ENCODE measurements at regions not wholly inside any gene's neighbourhood (a gene's known extent, or its start where the extent isn't known, plus 50 kb on each side); places are given as distances from the start of the nearest gene placed in this dataset.
"Not testable (repeated sequence)": the region's sequence is repeated elsewhere in the genome, so short reads cannot be mapped to it uniquely, and the experiment has no call there.

DNA sequence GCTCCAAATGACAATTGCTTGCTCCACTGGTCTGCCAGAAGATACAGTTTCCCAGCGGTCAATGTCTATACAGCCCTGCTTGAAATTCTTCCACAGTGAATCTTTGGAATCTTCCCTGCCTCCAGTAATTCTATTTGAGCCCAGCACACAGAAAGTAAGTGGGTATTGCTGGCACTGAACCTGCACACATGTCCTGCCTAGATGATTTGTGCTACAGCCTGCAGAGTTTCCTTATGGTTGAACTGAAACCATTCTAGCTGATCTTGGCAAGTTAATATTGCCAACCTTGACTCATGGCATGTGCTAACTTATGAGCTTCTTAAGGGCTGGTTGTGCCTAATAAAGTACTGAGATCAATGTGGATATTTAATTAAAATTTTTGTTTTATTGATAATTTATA, 553.8 kb upstream of the GNPDA2 start:
- DNase-seq (ENCODE audit: low spot score) = no peak
- H3K36me3 ChIP-seq = no peaks in the 10 kb centered on the region
- no peak overlapping the region for H3K27ac ChIP-seq
- TF ChIP-seq, protein P1, sequence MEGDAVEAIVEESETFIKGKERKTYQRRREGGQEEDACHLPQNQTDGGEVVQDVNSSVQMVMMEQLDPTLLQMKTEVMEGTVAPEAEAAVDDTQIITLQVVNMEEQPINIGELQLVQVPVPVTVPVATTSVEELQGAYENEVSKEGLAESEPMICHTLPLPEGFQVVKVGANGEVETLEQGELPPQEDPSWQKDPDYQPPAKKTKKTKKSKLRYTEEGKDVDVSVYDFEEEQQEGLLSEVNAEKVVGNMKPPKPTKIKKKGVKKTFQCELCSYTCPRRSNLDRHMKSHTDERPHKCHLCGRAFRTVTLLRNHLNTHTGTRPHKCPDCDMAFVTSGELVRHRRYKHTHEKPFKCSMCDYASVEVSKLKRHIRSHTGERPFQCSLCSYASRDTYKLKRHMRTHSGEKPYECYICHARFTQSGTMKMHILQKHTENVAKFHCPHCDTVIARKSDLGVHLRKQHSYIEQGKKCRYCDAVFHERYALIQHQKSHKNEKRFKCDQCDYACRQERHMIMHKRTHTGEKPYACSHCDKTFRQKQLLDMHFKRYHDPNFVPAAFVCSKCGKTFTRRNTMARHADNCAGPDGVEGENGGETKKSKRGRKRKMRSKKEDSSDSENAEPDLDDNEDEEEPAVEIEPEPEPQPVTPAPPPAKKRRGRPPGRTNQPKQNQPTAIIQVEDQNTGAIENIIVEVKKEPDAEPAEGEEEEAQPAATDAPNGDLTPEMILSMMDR (IDR thresholded peaks at IDR 0.05) = no peak
- H3K27me3 ChIP-seq = no peaks in the 10 kb centered on the region
- no peak overlapping the region for H3K4me3 ChIP-seq
- no peaks in the 10 kb centered on the region for H3K9me3 ChIP-seq
- no peaks in the 10 kb centered on the region for H3K4me1 ChIP-seq

GRCh38 chr4:45275862-45276261, 549.5 kb upstream of the GNPDA2 start:
- Histone ChIP-seq H3K4me3 (no peak overlapping the region), H3K36me3 (no peaks in the 10 kb centered on the region), H3K9me3 (no peaks in the 10 kb centered on the region), H3K4me1 (no peaks in the 10 kb centered on the region), H3K27me3 (no peaks in the 10 kb centered on the region), H3K27ac (no peak overlapping the region)
- DNase-seq (ENCODE audit: low spot score) = no peak
- TF ChIP-seq, protein P1 (IDR thresholded peaks at IDR 0.05) = no peak

DNA sequence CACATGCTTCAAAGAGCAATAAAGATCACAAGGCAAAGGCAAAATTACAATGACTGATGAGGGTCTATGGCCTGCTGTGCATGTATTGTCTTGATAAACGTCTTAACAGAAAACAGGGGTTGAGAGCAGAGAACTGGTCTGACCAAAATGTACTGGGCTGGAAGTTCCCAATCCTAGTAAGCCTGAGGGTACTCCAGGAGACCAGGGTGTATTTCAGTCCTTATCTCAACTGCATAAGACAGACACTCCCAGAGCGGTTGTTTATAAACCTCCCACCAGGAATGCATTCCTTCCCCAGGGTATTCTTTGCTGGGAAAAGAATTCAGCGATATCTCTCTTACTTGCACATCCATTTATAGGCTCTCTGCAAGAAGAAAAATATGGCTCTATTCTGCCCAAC, 521.8 kb upstream of the GNPDA2 start:
- not testable (repeated sequence) for H3K4me3 ChIP-seq; H3K4me1 ChIP-seq; H3K27ac ChIP-seq; H3K36me3 ChIP-seq; H3K27me3 ChIP-seq; DNase-seq (ENCODE audit: low spot score); H3K9me3 ChIP-seq

- no peak overlapping the region for H3K4me3 ChIP-seq
Observed at GRCh38 chr4:45241976-45242375, 515.6 kb upstream of the GNPDA2 start.

GRCh38 chr4:45229206-45229605, 502.9 kb upstream of the GNPDA2 start:
- Histone ChIP-seq H3K4me1 (no peaks in the 10 kb centered on the region), H3K36me3 (no peaks in the 10 kb centered on the region), H3K27ac (no peak overlapping the region), H3K27me3 (no peaks in the 10 kb centered on the region), H3K9me3 (no peaks in the 10 kb centered on the region), H3K4me3 (no peak overlapping the region)
- DNase-seq (ENCODE audit: low spot score) = no peak
- TF ChIP-seq, protein P1 (IDR thresholded peaks at IDR 0.05) = no peak

More at GRCh38 chr4:45241976-45242375, 515.6 kb upstream of the GNPDA2 start:
- H3K27ac ChIP-seq = no peak overlapping the region
- no peaks in the 10 kb centered on the region for H3K9me3 ChIP-seq
- DNase-seq (ENCODE audit: low spot score) = no peak
- no peaks in the 10 kb centered on the region for H3K4me1 ChIP-seq
- H3K36me3 ChIP-seq = no peaks in the 10 kb centered on the region
- no peaks in the 10 kb centered on the region for H3K27me3 ChIP-seq
- TF ChIP-seq, protein P1 (IDR thresholded peaks at IDR 0.05) = no peak

GRCh38 chr4:45215976-45216542, 489.7 kb upstream of the GNPDA2 start:
- TF ChIP-seq, protein P1 (IDR thresholded peaks at IDR 0.05) = no peak
- no peak for DNase-seq (ENCODE audit: low spot score)
- Histone ChIP-seq H3K4me3 (no peak overlapping the region), H3K9me3 (no peaks in the 10 kb centered on the region), H3K27me3 (no peaks in the 10 kb centered on the region), H3K27ac (no peak overlapping the region), H3K36me3 (no peaks in the 10 kb centered on the region), H3K4me1 (no peaks in the 10 kb centered on the region)

GRCh38 chr4:45208476-45208875, 482.1 kb upstream of the GNPDA2 start:
- H3K4me1 ChIP-seq; DNase-seq (ENCODE audit: low spot score); H3K36me3 ChIP-seq; H3K27ac ChIP-seq; H3K9me3 ChIP-seq; H3K27me3 ChIP-seq; H3K4me3 ChIP-seq: not testable (repeated sequence)

DNA sequence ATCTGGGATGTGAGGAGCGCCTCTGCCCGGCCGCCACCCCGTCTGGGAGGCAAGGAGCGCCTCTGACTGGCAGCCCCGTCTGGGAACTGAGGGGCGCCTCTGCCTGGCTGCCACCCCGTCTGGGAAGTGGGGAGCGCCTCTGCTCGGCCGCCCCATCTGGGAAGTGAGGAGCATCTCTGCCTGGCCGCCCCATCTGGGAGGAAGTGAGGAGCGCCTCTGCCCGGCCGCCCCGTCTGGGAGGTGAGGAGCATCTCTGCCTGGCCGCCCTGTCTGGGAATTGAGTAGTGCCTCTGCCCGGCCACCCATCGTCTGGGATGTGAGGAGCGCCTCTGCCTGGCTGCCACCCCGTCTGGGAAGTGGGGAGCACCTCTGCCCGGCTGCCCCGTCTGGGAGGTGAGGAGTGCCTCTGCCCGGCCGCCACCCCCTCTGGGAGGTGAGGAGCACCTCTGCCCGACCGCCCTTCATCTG, 481.5 kb upstream of the GNPDA2 start:
- not testable (repeated sequence) for H3K9me3 ChIP-seq; H3K27me3 ChIP-seq; H3K27ac ChIP-seq; H3K36me3 ChIP-seq; H3K4me3 ChIP-seq; DNase-seq (ENCODE audit: low spot score); H3K4me1 ChIP-seq

DNA sequence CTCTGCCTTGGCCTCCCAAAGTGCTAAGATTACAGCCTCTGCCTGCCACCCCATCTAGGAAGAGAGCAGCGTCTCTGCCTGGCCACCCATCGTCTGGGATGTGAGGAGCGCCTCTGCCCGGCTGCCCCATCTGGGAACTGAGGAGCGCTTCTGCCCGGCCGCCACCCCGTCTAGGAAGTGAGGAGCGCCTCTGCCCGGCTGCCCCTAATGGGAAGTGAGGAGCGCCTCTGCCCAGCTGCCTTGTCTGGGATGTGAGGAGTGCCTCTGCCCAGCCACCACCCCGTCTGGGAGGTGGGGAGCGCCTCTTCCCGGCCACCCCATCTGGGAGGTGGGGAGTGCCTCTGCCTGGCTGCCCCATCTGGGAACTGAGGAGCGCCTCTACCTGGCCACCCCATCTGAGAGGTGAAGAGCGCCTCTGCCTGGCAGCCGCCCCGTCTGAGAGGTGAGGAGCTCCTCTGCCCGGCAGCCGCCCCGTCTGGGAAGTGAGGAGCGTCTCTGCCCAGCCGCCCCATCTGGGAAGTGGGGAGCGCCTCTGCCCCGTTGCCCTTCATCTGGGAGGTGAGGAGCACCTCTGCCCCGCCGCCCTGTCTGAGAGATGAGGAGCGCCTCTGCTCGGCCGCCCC, 481.0 kb upstream of the GNPDA2 start:
- DNase-seq (ENCODE audit: low spot score); H3K27me3 ChIP-seq; H3K36me3 ChIP-seq; H3K9me3 ChIP-seq; H3K27ac ChIP-seq; H3K4me3 ChIP-seq; H3K4me1 ChIP-seq: not testable (repeated sequence)
